Loucy (cell line): ENCODE measurements at regions not wholly inside any gene's neighbourhood (a gene's known extent, or its start where the extent isn't known, plus 50 kb on each side); places are given as distances from the start of the nearest gene placed in this dataset.

Experiments
- CTCF ChIP-seq: fragments of 200-600 bp; sonication (generic); conservative IDR thresholded peaks from 2 replicates; pipeline ENCODE4 v1.5.1; 2014; ENCODE audit warnings: mild to moderate bottlenecking, antibody characterized with exemption, low read length
- EZH2phosphoT487 ChIP-seq: fragments of 200-600 bp; IDR thresholded peaks from 2 replicates; pipeline ENCODE4 v1.6.1; 2018; ENCODE audit warnings: antibody characterized with exemption, mild to moderate bottlenecking, moderate library complexity, borderline replicate concordance

GRCh38 chr1:90132306-90132705, 137.4 kb downstream of the ZNF326 start:
- TF ChIP-seq CTCF, result no peak
- TF ChIP-seq EZH2phosphoT487, result no peak
